ENCODE measurements at regions not wholly inside any gene's neighbourhood (a gene's known extent, or its start where the extent isn't known, plus 50 kb on each side); places are given as distances from the start of the nearest gene placed in this dataset.
"Not testable (repeated sequence)": the region's sequence is repeated elsewhere in the genome, so short reads cannot be mapped to it uniquely, and the experiment has no call there.

DNA sequence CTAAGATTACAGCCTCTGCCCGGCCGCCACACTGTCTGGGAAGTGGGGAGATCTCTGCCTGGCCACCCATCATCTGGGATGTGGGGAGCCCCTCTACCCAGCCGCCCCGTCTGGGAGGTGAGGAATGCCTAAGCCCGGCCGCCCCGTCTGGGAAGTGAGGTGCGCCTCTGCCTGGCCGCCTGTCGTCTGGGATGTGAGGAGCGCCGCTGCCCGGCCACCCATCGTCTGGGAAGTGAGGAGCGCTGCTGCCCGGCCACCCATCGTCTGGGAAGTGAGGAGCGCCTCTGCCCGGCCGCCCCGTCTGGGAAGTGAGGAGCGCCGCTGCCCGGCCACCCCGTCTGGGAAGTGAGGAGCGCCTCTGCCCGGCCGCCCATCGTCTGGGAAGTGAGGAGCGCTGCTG is 135.9 kb upstream of the PROKR2 start:
- not testable (repeated sequence) for DNase-seq

DNA sequence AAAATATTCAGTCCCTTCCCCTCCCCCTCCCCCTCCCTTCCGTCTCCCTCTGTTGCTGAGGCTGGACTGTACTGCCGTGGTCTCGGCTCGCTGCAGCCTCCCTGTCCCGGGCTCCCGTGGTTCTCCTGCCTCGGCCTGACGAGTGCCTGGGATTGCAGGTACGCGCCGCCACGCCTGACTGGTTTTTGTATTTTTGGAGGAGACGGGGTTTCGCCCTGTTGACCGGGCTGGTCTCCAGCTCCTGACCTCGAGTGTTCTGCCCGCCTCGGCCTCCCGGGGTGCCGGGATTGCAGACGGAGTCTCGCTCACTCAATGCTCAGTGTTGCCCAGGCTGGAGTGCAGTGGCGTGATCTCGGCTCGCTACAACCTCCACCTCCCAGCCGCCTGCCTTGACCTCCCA is 135.5 kb upstream of the PROKR2 start:
- not testable (repeated sequence) for DNase-seq

DNA sequence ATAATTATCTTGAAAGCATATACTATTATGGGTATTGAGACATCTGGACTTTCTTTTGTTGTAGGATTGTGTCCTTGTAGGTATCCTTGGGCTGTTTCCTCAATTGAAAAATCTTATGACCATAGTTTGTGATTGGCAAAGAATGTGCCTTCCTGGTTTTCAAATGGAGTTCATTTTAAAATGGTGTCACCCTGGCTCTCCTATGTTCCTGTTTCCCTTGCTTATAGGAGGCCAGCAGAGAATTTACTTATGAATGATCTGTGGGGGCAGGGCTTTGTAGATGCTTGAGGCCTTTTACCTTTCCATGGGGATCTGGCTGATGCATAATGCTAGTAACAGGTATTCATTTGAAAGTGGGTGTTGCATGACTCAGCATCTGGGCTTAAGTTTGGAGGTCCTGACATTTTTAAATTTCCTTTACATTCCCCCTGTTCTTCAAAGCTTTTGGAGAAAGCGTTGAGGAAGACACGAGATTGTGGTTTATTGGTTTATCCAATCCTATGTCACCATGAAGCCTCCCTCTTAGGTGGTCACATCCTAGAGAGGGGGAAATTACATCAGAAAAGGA is 135.0 kb upstream of the PROKR2 start:
- no peak for DNase-seq

GRCh38 chr20:5448449-5449118 is 131.8 kb upstream of the PROKR2 start:
- DNase-seq, result peak; percentile 15 to 69

- no peak for DNase-seq
Measured at GRCh38 chr20:5447188-5447587, 130.4 kb upstream of the PROKR2 start.

GRCh38 chr20:5445611-5446010 is 128.9 kb upstream of the PROKR2 start:
- DNase-seq, result no peak

DNA sequence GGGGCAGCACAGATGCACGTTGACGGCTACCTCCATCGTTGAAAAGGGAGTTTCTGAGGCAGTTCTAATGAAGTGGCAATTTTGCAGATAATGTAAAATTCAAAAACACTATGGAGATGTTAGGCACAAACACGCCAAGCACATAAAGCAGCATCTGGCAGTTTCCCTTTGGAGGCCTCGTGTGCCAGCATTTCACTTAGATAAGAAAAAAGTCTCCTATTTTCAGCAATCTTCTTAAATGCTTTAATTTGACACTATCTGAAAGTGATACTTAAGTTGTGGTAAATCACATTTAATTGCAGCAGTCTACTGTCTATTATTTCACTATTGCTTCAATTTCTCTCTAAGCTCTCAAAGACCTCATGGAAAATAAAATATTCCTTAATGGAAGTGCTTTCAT is 125.3 kb upstream of the PROKR2 start:
- DNase-seq, result no peak

DNA sequence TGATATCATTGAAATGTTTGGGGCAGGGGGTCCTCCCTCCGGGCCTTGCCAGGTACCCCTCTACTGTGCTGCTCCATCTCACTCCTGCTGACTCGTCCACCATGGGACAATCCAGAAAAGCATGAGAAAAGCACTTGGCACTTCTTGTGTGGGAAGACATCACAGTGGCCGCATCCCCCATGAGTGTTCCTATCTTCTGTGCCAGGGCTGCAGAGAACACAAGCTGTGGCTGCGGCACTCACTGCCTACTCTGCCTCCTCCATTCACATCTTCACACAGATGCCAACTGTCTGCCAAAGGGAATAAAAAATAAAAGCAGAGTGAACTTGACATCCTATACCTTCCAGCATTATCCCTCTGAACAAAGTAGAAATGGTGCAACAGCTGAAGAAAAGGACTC is 117.4 kb upstream of the PROKR2 start:
- DNase-seq, result no peak

GRCh38 chr20:5433352-5433751 is 116.6 kb upstream of the PROKR2 start:
- DNase-seq, result no peak

- DNase-seq, result no peak
Measured at GRCh38 chr20:5432030-5432429, 115.3 kb upstream of the PROKR2 start.

DNA sequence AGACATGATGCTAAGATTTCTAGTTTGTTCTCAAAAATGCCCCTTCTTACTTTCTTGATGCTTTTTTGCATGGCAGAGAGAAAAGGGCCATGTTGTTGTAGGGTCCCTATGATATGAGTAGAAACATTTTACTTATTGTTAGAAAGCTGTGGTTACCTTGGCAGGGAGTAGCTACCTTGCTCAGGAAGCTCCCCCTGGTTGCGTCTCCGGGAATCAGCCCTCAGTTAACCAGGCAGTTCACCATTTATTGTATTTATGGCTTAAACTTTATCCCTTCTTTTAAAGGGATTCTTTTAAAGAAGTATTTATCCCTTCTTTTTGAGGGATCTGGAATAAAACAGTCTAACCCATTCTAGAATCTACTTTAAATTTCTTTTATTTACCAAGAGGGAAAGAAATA is 113.9 kb upstream of the PROKR2 start:
- DNase-seq, result no peak

DNA sequence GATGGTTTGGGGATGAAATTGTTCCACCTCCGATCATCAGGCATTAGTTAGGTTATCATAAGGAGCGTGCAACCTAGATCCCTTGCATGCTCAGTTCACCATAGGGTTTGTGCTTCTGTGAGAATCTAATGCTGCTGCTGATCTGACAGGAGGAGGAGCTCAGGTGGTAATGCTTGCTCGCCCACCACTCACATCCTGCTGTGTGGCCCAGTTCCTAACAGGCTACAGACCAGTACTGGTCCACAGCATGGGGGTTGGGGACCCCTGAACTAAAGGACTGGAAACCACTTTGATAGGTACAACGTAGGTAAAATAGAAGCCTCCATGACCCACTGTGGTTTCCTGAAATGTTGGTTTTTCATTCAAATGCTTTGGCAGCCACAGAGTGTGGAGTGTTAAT is 109.3 kb upstream of the PROKR2 start:
- no peak for DNase-seq

DNA sequence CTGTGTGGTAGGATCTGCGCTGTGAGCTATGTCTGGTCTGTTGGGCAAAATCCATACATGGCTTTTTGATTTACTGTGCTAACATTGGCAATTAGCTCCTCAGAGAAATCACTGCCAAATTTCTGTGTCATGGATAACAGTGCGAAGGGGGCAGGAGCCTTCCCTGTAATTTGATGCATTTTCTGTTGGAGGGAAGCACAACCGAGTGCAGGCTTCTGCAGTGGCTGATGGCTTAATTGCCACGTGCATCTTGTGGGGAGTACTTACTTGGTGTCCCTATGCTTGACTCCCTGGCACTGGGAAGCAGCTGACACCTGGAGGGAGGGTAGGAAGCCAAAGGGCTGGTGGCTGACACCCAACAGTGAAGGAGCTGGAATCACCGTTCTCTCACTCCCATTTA is 99.3 kb upstream of the PROKR2 start:
- no peak for DNase-seq

DNA sequence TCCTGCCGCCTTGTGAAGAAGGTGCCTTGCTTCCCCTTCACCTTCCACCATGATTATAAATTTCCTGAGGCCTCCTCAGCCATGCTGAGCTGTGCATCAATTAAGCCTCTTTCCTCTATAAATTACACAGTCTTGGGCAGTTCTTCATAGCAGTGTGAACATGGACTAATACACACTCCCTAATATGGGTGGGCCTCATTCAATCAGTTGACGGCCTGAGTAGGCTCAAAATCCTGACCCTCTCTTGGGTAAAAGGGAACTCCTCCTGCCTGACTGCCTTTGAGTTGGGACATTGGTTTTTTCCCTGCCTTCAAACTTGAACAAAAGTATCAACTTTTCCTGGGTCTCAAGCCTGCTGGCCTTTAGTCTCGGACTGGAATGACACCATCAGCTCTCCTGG is 96.6 kb upstream of the PROKR2 start:
- DNase-seq, result no peak

DNA sequence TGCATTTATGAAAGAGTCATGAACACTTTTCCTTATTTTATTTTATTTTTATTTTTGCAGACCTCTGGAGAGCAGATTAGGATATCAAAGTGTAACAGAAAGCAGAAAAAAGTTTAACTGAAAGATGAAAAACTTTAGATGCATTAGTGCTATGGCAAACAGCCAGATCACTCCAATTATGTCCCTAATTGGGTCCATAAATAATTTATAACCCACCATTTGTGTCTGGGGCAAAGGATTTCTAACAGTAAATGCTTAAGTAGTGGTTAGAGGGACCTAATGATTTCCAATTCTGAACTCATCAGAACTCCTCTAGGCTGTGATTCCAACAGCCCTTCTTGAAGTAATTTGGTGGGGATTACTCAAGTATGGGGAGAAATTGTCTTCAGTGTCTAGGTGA is 93.7 kb upstream of the PROKR2 start:
- no peak for DNase-seq

DNA sequence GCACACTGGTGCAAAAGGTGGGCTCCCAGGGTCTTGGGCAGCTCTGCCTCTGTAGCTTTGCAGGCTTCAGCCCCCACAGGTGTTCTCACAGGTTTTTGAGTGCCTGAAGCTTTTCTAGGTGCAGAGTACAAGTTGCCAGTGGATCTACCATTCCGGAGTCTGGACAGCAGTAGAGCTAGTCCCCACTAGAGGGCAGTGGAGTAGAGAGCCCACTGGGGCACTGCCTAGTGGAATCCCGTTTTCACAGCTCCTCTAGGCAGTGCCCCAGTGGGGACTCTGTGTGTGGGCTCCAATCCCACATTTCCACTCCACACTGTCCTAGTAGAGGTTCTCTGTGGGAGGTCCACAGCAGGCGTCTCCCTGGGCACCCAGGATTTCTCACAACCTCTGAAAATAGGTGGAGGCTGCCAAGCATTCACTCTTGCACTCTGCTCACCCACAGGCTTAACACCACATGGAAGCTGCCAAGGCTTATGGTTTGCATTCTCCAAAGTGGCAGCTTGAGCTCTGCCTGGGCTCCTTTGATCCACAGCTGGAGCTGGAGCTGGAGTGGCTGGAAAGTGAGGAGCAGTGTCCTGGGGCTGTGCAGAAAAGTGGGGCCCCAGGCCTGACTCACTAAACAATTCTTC is 86.3 kb upstream of the PROKR2 start:
- DNase-seq, result peak in 1 of 2 experiments; percentile 35

GRCh38 chr20:5401277-5401875 is 84.6 kb upstream of the PROKR2 start:
- DNase-seq, result no peak

DNA sequence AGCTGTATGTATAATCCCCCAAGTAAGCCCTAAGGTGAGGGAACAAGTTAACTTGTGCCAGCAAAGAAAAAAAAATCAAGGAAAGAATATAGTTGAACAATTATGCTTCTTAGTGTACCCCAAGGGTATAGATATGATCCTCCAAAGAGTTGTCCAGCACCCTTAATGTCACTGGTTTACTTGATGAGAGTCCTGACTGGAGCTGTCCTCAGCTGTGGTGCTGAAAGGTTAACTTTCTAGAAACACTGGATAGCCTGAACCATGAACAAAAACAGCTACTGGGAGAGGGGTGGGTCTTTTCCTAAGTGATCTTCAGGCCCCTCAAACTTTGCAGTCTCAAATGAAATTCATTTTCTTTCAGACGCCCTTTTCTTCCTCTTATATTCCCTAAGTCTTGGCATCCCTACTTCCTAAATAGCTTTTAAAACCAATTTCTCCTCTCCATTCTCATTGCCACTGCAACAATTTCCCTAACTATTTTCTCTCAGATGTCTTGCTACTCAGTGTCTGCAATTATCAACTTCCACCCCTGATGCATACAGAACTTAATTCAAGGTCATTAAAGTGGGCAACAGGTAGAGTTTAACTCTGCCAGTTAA is 83.5 kb upstream of the PROKR2 start:
- DNase-seq, result no peak

- DNase-seq, result no peak
Measured at GRCh38 chr20:5397393-5397792, 80.6 kb upstream of the PROKR2 start.

DNA sequence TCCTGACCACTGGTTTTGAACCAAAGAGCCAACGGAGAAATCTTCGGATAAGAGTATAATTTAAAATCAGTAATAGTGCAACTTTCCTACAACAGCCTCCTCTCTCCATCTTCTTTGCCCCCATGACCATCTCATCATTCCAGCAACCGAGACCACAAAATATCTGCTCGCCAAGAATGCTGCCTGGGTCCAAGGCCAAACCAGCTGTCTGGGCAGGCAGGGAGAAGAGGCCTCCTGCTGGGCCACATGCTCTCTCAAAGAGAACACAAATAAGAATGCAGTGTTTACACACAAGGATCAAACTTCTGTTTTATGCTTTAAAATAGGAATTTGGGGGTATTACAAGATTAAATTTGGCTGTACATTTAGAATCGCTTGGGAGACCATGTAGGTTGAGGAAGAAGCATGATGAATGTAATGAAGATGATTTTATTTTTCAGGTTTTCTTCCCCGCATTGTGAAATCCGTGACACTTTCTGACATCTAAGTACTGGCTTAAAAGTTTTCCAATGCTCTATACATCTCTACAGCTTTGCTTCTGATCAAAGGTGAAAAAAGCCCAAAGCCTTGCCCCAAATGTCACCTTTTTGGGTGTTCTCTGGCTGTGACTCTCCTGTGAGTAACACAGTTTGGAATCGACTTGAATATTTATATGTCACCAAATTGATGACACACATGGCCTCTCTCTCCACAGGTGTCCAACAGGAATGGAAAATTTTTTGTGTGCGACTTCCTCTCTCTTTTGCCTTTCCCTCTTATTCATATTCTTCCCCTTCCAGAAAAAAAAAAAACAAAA is 79.4 kb upstream of the PROKR2 start:
- DNase-seq, result no peak

DNA sequence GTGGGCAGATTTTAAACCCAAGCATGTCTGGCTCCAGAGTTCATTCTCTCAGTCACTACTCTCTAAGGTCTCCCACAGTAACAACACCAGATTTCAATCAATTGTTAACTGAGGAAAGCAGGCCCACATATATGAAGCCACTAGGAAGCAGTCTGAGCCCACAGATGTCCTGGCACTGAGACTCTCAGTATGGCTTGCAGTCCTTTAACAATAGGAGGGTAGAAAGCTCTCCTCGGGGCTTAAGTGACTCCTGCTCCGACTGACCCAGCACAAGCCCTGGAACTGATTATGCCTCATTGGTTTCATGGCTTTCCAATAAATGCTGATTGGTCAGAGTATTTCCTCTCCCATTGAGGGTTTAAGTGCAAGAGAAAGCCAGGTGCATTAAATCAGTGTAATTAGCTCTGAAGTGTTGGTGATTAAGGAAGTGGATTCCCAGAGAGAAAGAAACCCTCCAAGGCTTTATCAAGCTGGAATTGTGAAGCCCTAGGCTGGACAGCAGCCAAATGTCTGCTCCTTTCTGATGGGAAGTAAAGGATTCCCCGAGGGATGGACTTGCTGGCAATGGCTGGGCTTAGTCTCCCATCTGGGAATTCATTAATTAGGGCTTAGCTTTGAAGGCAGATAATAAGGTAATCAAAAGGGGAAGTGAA is 76.6 kb upstream of the PROKR2 start:
- no peak for DNase-seq

GRCh38 chr20:5390720-5391119 is 74.0 kb upstream of the PROKR2 start:
- DNase-seq, result no peak

All from SW 1271 (cell line).